Spleen (tissue), 7 donors: ENCODE measurements at regions not wholly inside any gene's neighbourhood (a gene's known extent, or its start where the extent isn't known, plus 50 kb on each side); places are given as distances from the start of the nearest gene placed in this dataset.

Source experiments
- CTCF ChIP-seq, 11 experiments: fragments of 200-600 bp in 7 of 11; fragments of 450-650 bp in 4 of 11; sonication (generic) in 4 of 11; IDR thresholded peaks in 8 of 11; conservative IDR thresholded peaks in 3 of 11; 1 replicate in 7 of 11; 2 replicates in 4 of 11; pipeline versions ENCODE4 v1.4.0 to v1.8.0; 2016 to 2021; ENCODE audit warnings: antibody characterized with exemption in 11 of 11, inconsistent platforms in 4 of 11, mild to moderate bottlenecking in 1 of 11
- POLR2A ChIP-seq, 3 donors: fragments of 450-650 bp; IDR thresholded peaks; one replicate each; pipeline ENCODE4 v1.5.1; 2017; ENCODE audit warnings: antibody characterized with exemption in 3 of 3, mild to moderate bottlenecking in 1 of 3
- POLR2AphosphoS5 ChIP-seq, 3 donors: sonication (generic); formaldehyde crosslinking; IDR thresholded peaks; one replicate each; pipeline ENCODE4 v1.5.1; 2017; ENCODE audit warnings: antibody characterized with exemption in 3 of 3
- donor health status: DM: no; HTN: no; CAD: no; lungs with moderate emphysema.
- donor health status: DM: no; HTN: no; CAD: no.
- donor health status: DM: no; HTN: no; CAD: no.

- TF ChIP-seq CTCF (IDR thresholded peaks at IDR 0.05 in 8 of 11, conservative IDR thresholded peaks at IDR 0.05 in 3 of 11) (no peak), POLR2A (IDR thresholded peaks at IDR 0.05) (no peak), POLR2AphosphoS5 (IDR thresholded peaks at IDR 0.05) (no peak)
Measured at GRCh38 chr3:83706669-83707068, 1252.1 kb upstream of the CADM2 start.
